ENCODE measurements at regions not wholly inside any gene's neighbourhood (a gene's known extent, or its start where the extent isn't known, plus 50 kb on each side); places are given as distances from the start of the nearest gene placed in this dataset.

GRCh38 chr1:22267413-22268175 is 124.7 kb upstream of the WNT4 start:
- Histone ChIP-seq H3K79me2 (ENCODE audit: insufficient read depth, low read depth) (no peaks in the 10 kb centered on the region), H3K27ac (no peak overlapping the region), H4K20me1 (ENCODE audit: insufficient read depth) (no peaks in the 10 kb centered on the region), H3K9ac (no peak overlapping the region), H3K36me3 (ENCODE audit: insufficient read depth) (no peaks in the 10 kb centered on the region), H3K4me3 (IDR thresholded peaks at IDR 0.05; ENCODE audit: insufficient read depth, low read depth, low read length) (no peak overlapping the region), H3K4me1 (ENCODE audit: low read depth, poor library complexity, severe bottlenecking) (no peaks in the 10 kb centered on the region), H2AFZ (ENCODE audit: low read depth) (no peak overlapping the region), H3K4me2 (no peak overlapping the region), H3K27me3 (ENCODE audit: insufficient read depth, low read depth) (peaks cover 88% of the 10 kb centered on the region)
- TF ChIP-seq, protein P1, sequence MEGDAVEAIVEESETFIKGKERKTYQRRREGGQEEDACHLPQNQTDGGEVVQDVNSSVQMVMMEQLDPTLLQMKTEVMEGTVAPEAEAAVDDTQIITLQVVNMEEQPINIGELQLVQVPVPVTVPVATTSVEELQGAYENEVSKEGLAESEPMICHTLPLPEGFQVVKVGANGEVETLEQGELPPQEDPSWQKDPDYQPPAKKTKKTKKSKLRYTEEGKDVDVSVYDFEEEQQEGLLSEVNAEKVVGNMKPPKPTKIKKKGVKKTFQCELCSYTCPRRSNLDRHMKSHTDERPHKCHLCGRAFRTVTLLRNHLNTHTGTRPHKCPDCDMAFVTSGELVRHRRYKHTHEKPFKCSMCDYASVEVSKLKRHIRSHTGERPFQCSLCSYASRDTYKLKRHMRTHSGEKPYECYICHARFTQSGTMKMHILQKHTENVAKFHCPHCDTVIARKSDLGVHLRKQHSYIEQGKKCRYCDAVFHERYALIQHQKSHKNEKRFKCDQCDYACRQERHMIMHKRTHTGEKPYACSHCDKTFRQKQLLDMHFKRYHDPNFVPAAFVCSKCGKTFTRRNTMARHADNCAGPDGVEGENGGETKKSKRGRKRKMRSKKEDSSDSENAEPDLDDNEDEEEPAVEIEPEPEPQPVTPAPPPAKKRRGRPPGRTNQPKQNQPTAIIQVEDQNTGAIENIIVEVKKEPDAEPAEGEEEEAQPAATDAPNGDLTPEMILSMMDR (conservative IDR thresholded peaks at IDR 0.05; ENCODE audit: low read depth, low read length), result no peak

- TF ChIP-seq, protein P1 (conservative IDR thresholded peaks at IDR 0.05; ENCODE audit: low read depth, low read length), result no peak
- H3K4me1 ChIP-seq (ENCODE audit: low read depth, poor library complexity, severe bottlenecking), result no peaks in the 10 kb centered on the region
- no peak overlapping the region for H3K4me3 ChIP-seq (IDR thresholded peaks at IDR 0.05; ENCODE audit: insufficient read depth, low read depth, low read length)
- peaks cover 82% of the 10 kb centered on the region for H3K27me3 ChIP-seq (ENCODE audit: insufficient read depth, low read depth)
- no peaks in the 10 kb centered on the region for H4K20me1 ChIP-seq (ENCODE audit: insufficient read depth)
- no peaks in the 10 kb centered on the region for H3K79me2 ChIP-seq (ENCODE audit: insufficient read depth, low read depth)
- no peaks in the 10 kb centered on the region for H3K36me3 ChIP-seq (ENCODE audit: insufficient read depth)
- no peak overlapping the region for H3K9ac ChIP-seq
- H3K27ac ChIP-seq, result no peak overlapping the region
- no peak overlapping the region for H3K4me2 ChIP-seq
- no peak overlapping the region for H2AFZ ChIP-seq (ENCODE audit: low read depth)
These were observed 125.4 kb upstream of the WNT4 start for GRCh38 chr1:22268327-22268726.

DNA sequence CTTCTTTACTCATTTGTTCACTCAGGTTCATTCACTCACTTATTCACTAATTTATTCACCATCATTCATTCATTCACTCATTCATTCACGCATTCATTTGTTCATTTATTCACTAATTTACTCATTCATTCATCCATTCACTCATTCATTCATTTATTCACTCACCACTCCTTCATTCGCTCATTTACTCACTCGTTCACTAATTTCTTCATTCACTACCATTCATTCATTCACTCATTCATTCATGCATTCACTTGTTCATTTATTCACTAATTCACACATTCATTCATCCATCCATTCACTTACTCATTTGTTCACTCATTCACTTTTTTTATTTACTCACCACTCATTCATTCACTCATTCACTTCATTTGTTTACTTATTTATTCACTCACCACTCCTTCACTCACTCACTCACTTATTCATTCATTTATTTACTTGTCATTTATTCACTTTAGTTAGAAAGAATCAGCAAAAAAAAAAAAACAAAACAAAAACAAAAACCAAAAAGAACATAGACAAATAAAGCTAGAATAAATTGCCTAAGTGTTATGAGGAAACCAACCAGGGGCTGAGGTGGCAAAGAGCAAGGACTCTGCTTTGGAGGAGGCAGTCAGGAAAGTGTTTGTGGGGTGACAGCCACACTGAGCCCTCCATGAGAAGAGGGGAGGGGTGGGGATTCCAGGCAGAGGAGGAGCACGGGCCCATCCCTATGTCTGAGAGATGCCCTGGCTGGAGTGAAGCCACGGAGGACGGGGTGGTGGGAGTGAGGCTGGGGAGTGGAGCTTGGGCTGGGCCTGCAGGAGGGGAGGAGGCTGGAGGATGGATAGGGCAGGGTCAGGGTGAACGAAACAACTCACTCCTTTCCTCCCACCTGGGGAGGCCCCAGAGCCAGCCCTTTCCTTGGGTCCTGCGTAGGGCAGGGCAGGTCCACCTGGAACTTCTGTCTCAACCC is 129.2 kb upstream of the WNT4 start:
- Histone ChIP-seq H3K9ac (no peak overlapping the region), H3K79me2 (ENCODE audit: insufficient read depth, low read depth) (no peaks in the 10 kb centered on the region), H4K20me1 (ENCODE audit: insufficient read depth) (no peaks in the 10 kb centered on the region), H3K27ac (no peak overlapping the region), H3K4me2 (no peak overlapping the region), H3K4me1 (ENCODE audit: low read depth, poor library complexity, severe bottlenecking) (no peaks in the 10 kb centered on the region), H3K4me3 (IDR thresholded peaks at IDR 0.05; ENCODE audit: insufficient read depth, low read depth, low read length) (no peak overlapping the region), H2AFZ (ENCODE audit: low read depth) (no peak overlapping the region), H3K36me3 (ENCODE audit: insufficient read depth) (no peaks in the 10 kb centered on the region), H3K27me3 (ENCODE audit: insufficient read depth, low read depth) (peaks cover 56% of the 10 kb centered on the region)
- TF ChIP-seq, protein P1 (conservative IDR thresholded peaks at IDR 0.05; ENCODE audit: low read depth, low read length), result no peak

GRCh38 chr1:22273686-22274681 is 131.1 kb upstream of the WNT4 start:
- no peaks in the 10 kb centered on the region for H3K79me2 ChIP-seq (ENCODE audit: insufficient read depth, low read depth)
- H3K27ac ChIP-seq, result no peak overlapping the region
- H3K36me3 ChIP-seq (ENCODE audit: insufficient read depth), result no peaks in the 10 kb centered on the region
- H3K9ac ChIP-seq, result no peak overlapping the region
- H3K4me3 ChIP-seq (IDR thresholded peaks at IDR 0.05; ENCODE audit: insufficient read depth, low read depth, low read length), result no peak overlapping the region
- H3K4me1 ChIP-seq (ENCODE audit: low read depth, poor library complexity, severe bottlenecking), result no peaks in the 10 kb centered on the region
- H3K4me2 ChIP-seq, result no peak overlapping the region
- no peak overlapping the region for H2AFZ ChIP-seq (ENCODE audit: low read depth)
- peaks cover 54% of the 10 kb centered on the region for H3K27me3 ChIP-seq (ENCODE audit: insufficient read depth, low read depth)
- H4K20me1 ChIP-seq (ENCODE audit: insufficient read depth), result no peaks in the 10 kb centered on the region
- TF ChIP-seq, protein P1 (conservative IDR thresholded peaks at IDR 0.05; ENCODE audit: low read depth, low read length), result no peak

All from KMS-11 (cell line).